GM11168 (cell line): ENCODE measurements at regions not wholly inside any gene's neighbourhood (a gene's known extent, or its start where the extent isn't known, plus 50 kb on each side); places are given as distances from the start of the nearest gene placed in this dataset.

Experiments
- in situ Hi-C: fragments of 300-500 bp; cut with MboI; formaldehyde crosslinking; loops from one replicate; pipeline ENCODE4 v1.12.0; 2022; ENCODE audit warnings: low sequenced_read_pairs; ENCODE audit not compliant: unreplicated experiment

DNA sequence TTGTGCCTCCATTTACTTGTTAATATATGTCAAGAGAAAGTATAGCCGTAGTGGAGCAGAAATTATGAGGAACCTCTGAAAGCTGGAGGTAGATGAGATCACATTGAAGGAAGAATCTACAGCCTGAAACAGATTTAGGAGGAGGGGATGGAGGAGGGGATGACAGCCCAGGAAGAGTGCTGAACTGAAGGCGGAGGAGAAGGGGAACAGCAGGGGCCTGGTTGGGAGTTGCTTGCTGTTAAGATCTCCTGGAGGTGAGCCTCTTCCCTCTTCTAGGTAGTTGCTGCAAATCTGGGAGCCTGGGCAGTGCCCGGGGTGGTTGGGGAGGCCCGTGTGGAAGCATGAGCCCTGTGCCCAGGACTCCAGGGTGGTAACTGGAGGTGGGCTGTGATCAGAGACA is 111.8 kb upstream of the SEMA6A start:
- in situ Hi-C loops, result no loop called here

- in situ Hi-C loops, result no loop called here
Observed at GRCh38 chr5:116685931-116686330, 111.3 kb upstream of the SEMA6A start.

DNA sequence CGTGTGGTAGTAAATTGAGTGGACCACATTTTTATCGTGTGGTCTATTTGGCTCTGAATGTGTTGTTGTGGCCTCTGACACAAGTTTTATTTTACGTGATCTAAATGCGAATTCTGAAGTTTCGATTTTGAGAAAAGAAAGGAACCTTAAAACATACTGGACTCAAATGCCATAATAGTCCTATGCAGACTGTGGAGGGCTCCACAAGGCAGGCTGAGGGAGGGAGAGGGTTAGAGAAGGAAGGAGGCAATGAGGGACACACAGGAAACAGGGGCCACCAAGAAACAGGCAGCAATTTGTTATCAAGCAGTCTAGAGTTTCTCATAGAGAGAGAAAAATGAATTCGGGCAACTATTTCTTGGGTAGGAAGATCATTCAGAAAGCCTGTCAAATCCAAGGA is 110.4 kb upstream of the SEMA6A start:
- in situ Hi-C loops, result no loop called here

GRCh38 chr5:116681334-116682013 is 106.9 kb upstream of the SEMA6A start:
- in situ Hi-C loops, result no loop called here

GRCh38 chr5:116675626-116675910 is 100.9 kb upstream of the SEMA6A start:
- in situ Hi-C loops, result no loop called here

DNA sequence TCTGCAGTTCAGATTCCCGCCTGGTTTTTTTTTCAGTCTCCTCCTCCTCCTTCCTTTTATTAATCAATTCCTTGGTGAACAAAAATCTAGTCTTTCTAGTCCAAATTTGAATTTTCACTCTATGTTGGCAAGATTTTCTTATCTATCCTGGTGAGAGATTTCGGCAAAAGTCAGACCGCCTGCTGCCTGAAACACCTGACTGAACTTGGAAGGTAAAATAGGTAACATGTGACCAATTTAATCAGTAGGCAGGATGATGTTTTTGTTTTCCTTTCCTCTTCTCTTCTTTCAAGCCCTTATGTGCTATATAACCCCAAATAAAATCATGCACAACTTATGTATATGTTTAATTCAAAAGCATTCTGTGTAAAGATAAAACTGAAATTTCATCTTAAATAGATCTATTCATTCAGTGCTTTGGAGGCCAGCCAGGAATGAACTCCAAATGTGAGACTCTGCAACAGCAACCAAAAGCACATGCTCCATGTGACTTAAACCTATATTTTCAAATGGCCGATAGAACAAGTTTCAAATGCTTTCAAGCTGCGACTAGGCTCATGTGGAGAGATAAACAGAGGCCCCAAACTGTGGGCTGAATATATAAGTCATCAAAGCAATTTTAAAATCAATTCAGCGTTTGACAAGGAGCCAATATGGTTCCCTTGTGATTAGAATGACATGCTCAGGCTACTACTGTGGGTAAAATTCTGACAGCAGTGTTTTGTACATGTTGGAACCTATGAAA is 100.4 kb upstream of the SEMA6A start:
- in situ Hi-C loops, result loop anchor here (25.0 kb wide), 1 partner anchor 1212 kb away; no protein-coding TSS in a partner anchor

DNA sequence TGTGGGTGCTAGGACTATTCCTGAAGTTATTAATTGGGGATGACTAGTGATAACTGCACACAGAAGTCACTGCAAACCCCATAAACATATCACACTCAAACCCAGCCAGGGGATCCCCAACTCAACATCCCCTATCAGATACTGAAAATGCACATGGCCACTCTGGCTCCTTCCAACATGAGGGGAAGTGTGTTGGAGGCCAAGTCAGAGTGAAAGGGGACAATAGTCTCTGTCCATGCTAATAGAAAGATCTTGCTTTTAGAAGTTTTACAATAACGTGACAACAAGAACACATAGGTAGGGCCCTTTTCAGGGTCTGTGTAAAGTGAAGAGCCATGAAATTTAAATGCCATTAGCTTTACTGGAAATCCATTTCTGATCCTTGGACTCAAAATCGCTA is 98.8 kb upstream of the SEMA6A start:
- in situ Hi-C loops, result loop anchor here (25.0 kb wide), 1 partner anchor 1214 kb away; no protein-coding TSS in a partner anchor

DNA sequence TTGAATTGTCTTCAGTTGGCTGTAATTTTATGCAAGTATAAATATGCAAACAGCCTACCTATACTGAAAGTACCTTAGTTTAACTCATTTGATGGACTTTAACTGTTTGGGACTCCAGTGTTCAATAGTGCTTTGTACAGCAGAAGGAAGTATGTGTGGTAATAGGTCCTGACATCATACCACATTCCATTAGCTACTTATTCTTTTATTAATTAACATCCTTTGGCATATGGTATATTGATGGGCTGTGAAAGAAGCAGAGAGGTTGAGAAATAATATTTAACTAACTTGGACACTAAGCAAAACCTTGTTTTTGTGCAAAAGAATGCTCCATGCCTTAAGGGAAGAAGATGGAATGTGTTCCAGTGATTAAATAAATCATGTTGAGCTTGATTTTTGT is 97.6 kb upstream of the SEMA6A start:
- in situ Hi-C loops, result loop anchor here (25.0 kb wide), 1 partner anchor 1215 kb away; no protein-coding TSS in a partner anchor

- in situ Hi-C loops, result loop anchor here (25.0 kb wide), 1 partner anchor 1216 kb away; no protein-coding TSS in a partner anchor
Observed at GRCh38 chr5:116671211-116671736, 96.7 kb upstream of the SEMA6A start.

GRCh38 chr5:116669261-116670031 is 94.8 kb upstream of the SEMA6A start:
- in situ Hi-C loops, result loop anchor here (25.0 kb wide), 1 partner anchor 1218 kb away; no protein-coding TSS in a partner anchor

GRCh38 chr5:116668390-116668789 is 93.8 kb upstream of the SEMA6A start:
- in situ Hi-C loops, result loop anchor here (25.0 kb wide), 1 partner anchor 1219 kb away; no protein-coding TSS in a partner anchor

- in situ Hi-C loops, result loop anchor here (25.0 kb wide), 1 partner anchor 1220 kb away; no protein-coding TSS in a partner anchor
Observed at GRCh38 chr5:116666901-116667300, 92.3 kb upstream of the SEMA6A start.

DNA sequence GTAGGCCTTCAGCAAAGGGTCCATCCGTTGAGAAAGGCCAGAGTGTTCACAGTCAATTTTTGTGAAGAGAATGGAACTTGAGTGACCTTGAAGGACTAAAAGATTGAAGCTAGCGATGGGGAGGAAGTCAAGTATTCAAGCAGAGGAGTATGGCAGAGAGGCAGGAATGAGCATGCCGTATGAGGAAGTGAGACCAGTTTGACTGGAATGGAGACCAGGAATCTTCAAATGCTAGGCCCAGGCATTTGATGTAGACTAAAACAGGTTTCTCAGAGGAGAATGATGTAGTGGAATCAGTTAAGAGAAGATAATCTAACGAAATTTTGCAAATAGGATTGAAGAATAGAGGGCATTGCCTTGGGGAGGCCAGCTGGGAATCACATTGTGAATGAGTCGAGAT is 90.4 kb upstream of the SEMA6A start:
- in situ Hi-C loops, result loop anchor here (25.0 kb wide), 1 partner anchor 1222 kb away; no protein-coding TSS in a partner anchor

DNA sequence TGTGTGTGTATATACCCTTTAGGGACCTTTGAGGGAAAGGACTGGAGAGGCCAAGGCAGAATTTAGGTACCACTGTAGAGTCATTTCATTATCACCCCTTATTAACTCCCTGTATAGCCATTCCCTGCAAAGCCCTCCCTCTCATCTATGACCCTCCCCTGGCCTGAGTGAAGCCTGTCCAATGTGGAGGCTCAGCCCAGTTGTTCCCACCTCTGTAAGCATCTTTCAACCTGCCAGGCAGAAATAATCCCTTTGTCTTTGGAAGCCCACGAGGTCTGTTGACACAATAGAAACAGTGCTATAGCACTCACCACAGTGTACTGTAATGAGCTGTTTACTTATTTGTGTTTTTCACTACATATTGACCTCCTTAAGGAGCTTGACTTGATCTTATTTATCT is 88.5 kb upstream of the SEMA6A start:
- in situ Hi-C loops, result loop anchor here (25.0 kb wide), 1 partner anchor 1224 kb away; no protein-coding TSS in a partner anchor

- in situ Hi-C loops, result loop anchor here (25.0 kb wide), 1 partner anchor 1226 kb away; no protein-coding TSS in a partner anchor
Observed at GRCh38 chr5:116661419-116661818, 86.8 kb upstream of the SEMA6A start.

- in situ Hi-C loops, result loop anchor here (25.0 kb wide), 1 partner anchor 1226 kb away; no protein-coding TSS in a partner anchor
Observed at GRCh38 chr5:116660929-116661328, 86.3 kb upstream of the SEMA6A start.

GRCh38 chr5:116658830-116659229 is 84.2 kb upstream of the SEMA6A start:
- in situ Hi-C loops, result loop anchor here (25.0 kb wide), 1 partner anchor 1228 kb away; no protein-coding TSS in a partner anchor

DNA sequence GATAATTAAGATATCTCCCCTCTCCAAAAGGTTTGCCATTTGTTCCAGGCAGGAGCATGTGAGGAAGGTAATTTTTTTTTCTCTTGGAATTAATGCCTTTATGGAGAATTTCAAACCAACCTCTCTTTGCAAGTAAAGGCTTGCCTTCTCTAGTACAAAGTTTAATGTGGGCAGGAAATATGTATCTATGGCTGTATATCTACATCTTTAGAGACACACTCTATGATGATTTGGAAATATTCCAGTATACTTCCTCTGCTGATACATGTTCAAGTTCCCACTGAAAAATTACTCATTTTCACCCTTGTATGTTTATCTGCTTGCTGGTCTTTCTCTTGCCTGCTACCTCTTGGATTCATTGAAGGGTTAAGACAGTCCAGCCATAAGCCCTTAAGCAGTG is 83.5 kb upstream of the SEMA6A start:
- in situ Hi-C loops, result loop anchor here (25.0 kb wide), 1 partner anchor 1229 kb away; no protein-coding TSS in a partner anchor

DNA sequence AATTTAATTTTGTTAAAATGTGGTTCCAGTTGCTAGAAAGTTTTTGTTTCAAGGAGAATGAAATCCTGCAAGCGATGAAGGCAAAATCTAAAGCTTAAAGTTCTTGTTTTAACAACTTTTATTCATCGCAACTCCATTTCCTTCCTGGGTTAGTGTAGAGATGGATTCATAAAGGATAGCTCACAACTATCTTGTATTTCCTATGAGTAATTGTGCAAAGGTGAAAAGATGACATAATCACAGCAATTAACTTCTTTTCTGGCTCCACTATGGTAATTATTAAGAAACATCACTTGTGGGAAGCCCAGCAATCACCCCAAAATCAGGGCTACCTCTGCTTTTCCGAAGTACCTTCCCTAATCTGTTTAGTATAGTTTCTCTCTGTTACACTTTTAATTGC is 80.8 kb upstream of the SEMA6A start:
- in situ Hi-C loops, result loop anchor here (25.0 kb wide), 1 partner anchor 1232 kb away; no protein-coding TSS in a partner anchor

DNA sequence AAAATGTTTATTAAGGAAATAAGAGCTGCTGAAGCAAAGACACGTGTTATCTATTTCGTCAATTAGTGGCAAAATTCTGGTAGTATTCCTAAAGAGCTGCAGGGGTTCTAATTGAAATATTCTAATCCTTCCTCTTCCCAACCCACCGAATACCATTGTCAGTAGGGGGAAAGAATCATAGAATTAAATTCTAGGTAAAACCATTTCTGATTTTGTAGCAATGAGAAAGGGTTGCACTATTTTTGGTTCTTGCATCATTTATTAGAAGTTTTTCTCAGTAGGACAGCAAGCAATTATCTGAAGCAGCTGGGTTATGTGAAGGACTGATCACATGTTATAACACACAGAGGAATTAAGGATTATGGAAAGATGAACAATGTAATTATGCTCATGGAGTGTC is 80.3 kb upstream of the SEMA6A start:
- in situ Hi-C loops, result loop anchor here (25.0 kb wide), 1 partner anchor 1232 kb away; no protein-coding TSS in a partner anchor
